Psoas muscle (tissue), 7 donors: ENCODE measurements at regions not wholly inside any gene's neighbourhood (a gene's known extent, or its start where the extent isn't known, plus 50 kb on each side); places are given as distances from the start of the nearest gene placed in this dataset.

ENCODE experiments used
- ATAC-seq, 4 donors: fragments of 200-7000 bp; cut with Tn5 transposase; one replicate each; pipeline ENCODE4 v1.9.1; 2020; ENCODE audit warnings: moderate library complexity in 3 of 4, mild to moderate bottlenecking in 2 of 4
- DNase-seq, 2 donors: peaks; one replicate each; pipeline ENCODE4 v3.0.0-alpha.2; 2020
- H3K27ac ChIP-seq: fragments of 200-600 bp; one replicate; pipeline ENCODE4 v1.8.0; 2022
- H3K27me3 ChIP-seq, 3 donors: fragments of 200-600 bp in 1 of 3; one replicate each; pipeline versions ENCODE4 v1.6.1 to v1.8.0; 2013 to 2022; ENCODE audit warnings: low read length in 2 of 3, mild to moderate bottlenecking in 2 of 3, moderate library complexity in 1 of 3; ENCODE audit not compliant: insufficient read depth in 3 of 3
- H3K36me3 ChIP-seq, 2 donors: fragments of 200-600 bp in 1 of 2; one replicate each; pipeline versions ENCODE4 v1.6.1 to v1.8.0; 2013 to 2022; ENCODE audit warnings: low read depth in 1 of 2, mild to moderate bottlenecking in 1 of 2, moderate library complexity in 1 of 2; ENCODE audit not compliant: insufficient read depth in 1 of 2
- H3K4me1 ChIP-seq: fragments of 200-600 bp; one replicate; pipeline ENCODE4 v1.8.0; 2022
- H3K4me3 ChIP-seq: fragments of 200-600 bp; one replicate; pipeline ENCODE4 v1.8.0; 2022; ENCODE audit warnings: mild to moderate bottlenecking
- H3K9me3 ChIP-seq: fragments of 200-600 bp; one replicate; pipeline ENCODE4 v1.8.0; 2022
- CTCF ChIP-seq: fragments of 200-600 bp; IDR thresholded peaks from one replicate; pipeline ENCODE4 v1.8.0; 2022; ENCODE audit warnings: antibody characterized with exemption
- WGBS, 3 donors: extraction: QIAGEN DNeasy Blood & Tissue Kit; methylation state at CpG; one replicate each; pipeline versions ENCODE4 v1.1.6 to v1.1.7; 2013; 5-methylcytosine and 5-hydroxymethylcytosine counted together
- intact Hi-C, 2 donors: fragments of 100-400 bp; cut with DNase I; formaldehyde crosslinking; loops; one replicate each; pipeline versions ENCODE4 v1.11.0 to v1.14.2; 2022
- donor health status: healthy with polysubstance abuse.
- donor health status: DM: no; HTN: no; CAD: no; lungs with moderate emphysema.
- donor health status: Bipolar disorder and iron deficiency.
- donor health status: healthy.
- donor health status: DM: yes; HTN: yes; CAD: no.
- donor health status: DM: no; HTN: no; CAD: no.
- donor health status: DM: yes; HTN: yes; CAD: no.

GRCh38 chr15:99440551-99441443 lies 125.0 kb upstream of the MEF2A start:
- H3K4me3 ChIP-seq: no peak overlapping the region
- no peak for DNase-seq
- no peaks in the 10 kb centered on the region for H3K27me3 ChIP-seq
- no peak for TF ChIP-seq CTCF
- H3K36me3 ChIP-seq: no peaks in the 10 kb centered on the region
- 79 to 84% (median 83%) methylated on average over 20 of the region's 20 CpGs for WGBS, 3 donors
- peaks cover 41% of the 10 kb centered on the region for H3K4me1 ChIP-seq
- H3K9me3 ChIP-seq: no peaks in the 10 kb centered on the region
- no peak for ATAC-seq
- intact Hi-C loops: loop anchor here (5.0 to 10.0 kb wide), 2 partner anchors 124 to 127 kb away; partner anchors contain the start of gene MEF2A (in 2 of the 2)
- H3K27ac ChIP-seq: peak overlapping the region; percentile 10

- DNase-seq (no peak), ATAC-seq (no peak)
- Histone ChIP-seq H3K27me3 (no peaks in the 10 kb centered on the region), H3K4me3 (no peak overlapping the region), H3K36me3 (no peaks in the 10 kb centered on the region), H3K4me1 (peaks cover 41% of the 10 kb centered on the region), H3K9me3 (no peaks in the 10 kb centered on the region), H3K27ac (peak overlapping the region; percentile 10)
- WGBS, 3 donors: 63 to 79% (median 65%) methylated on average over 6 of the region's 6 CpGs
- TF ChIP-seq CTCF: no peak
- intact Hi-C loops: loop anchor here (5.0 to 10.0 kb wide), 2 partner anchors 123 to 126 kb away; partner anchors contain the start of gene MEF2A (in 2 of the 2)
Measured at GRCh38 chr15:99441444-99441800, 124.4 kb upstream of the MEF2A start.

GRCh38 chr15:99441871-99442251 lies 123.9 kb upstream of the MEF2A start:
- DNase-seq (no peak), ATAC-seq (no peak)
- H3K4me1 ChIP-seq: peaks cover 41% of the 10 kb centered on the region
- WGBS, 3 donors: 21 to 43% (median 26%) methylated on average over 3 of the region's 3 CpGs
- H3K9me3 ChIP-seq: no peaks in the 10 kb centered on the region
- no peak overlapping the region for H3K4me3 ChIP-seq
- no peaks in the 10 kb centered on the region for H3K36me3 ChIP-seq
- H3K27ac ChIP-seq: peak overlapping the region; percentile 72
- TF ChIP-seq CTCF: no peak
- H3K27me3 ChIP-seq: no peaks in the 10 kb centered on the region
- intact Hi-C loops: loop anchor here (5.0 to 10.0 kb wide), 2 partner anchors 123 to 125 kb away; partner anchors contain the start of gene MEF2A (in 2 of the 2)

- H3K36me3 ChIP-seq: no peaks in the 10 kb centered on the region
- intact Hi-C loops: loop anchor here (5.0 to 10.0 kb wide), 2 partner anchors 122 to 125 kb away; partner anchors contain the start of gene MEF2A (in 2 of the 2)
- WGBS, 3 donors: 5 to 15% (median 8%) methylated on average over 14 of the region's 14 CpGs
- peak overlapping the region; percentile 33 for H3K4me3 ChIP-seq
- no peak for TF ChIP-seq CTCF
- H3K27ac ChIP-seq: peak overlapping the region; percentile 72
- H3K27me3 ChIP-seq: peaks cover 0 to 2% (median 0%) of the 10 kb centered on the region in 3 donors
- DNase-seq (peak in 1 of 2 donors; percentile 83), ATAC-seq (peak; percentile 62 to 83 (median 72))
- no peaks in the 10 kb centered on the region for H3K9me3 ChIP-seq
- H3K4me1 ChIP-seq: peaks cover 44% of the 10 kb centered on the region
Measured at GRCh38 chr15:99442252-99442897, 123.4 kb upstream of the MEF2A start.
